ENCODE measurements at regions not wholly inside any gene's neighbourhood (a gene's known extent, or its start where the extent isn't known, plus 50 kb on each side); places are given as distances from the start of the nearest gene placed in this dataset.

GRCh38 chr3:141418751-141419150 is 50.4 kb downstream of the ZBTB38 start:
- ATAC-seq (no peak), DNase-seq (no peak)
- Mint-ChIP-seq H3K4me3 (no peak overlapping the region), H3K4me1 (peaks cover 54% of the 10 kb centered on the region), H3K27me3 (no peaks in the 10 kb centered on the region), H3K9me3 (peaks cover 7 to 10% of the 10 kb centered on the region in 2 donors), H3K27ac (no peak overlapping the region)

- no peak overlapping the region for H3K27ac Mint-ChIP-seq
- no peak for ATAC-seq
- H3K9me3 Mint-ChIP-seq, result peaks cover 7 to 10% of the 10 kb centered on the region in 2 donors
- no peak for DNase-seq
- no peaks in the 10 kb centered on the region for H3K27me3 Mint-ChIP-seq
- no peak overlapping the region for H3K4me3 Mint-ChIP-seq
- peaks cover 42% of the 10 kb centered on the region for H3K4me1 Mint-ChIP-seq
Measured at GRCh38 chr3:141419946-141420345, 51.6 kb downstream of the ZBTB38 start.

DNA sequence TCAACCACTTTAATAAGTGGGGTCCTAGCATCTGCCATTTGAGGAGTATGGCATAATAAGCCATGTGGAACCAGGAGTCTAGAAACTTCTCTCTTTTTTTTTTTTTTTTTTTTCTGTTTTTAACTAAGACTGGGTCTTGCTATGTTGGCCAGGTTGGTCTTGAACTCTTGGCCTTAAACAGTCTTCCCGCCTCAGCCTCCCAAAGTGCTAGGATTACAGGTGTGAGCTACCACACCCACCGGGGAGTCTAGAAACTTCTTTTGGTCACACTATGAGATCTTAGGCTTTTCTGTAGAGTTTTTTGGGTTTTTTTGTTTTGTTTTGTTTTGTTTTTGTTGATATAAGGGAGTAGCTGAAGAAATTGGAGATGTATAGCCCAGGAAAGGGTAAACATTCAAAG is 52.9 kb downstream of the ZBTB38 start:
- H3K4me1 Mint-ChIP-seq, result peaks cover 45% of the 10 kb centered on the region

GRCh38 chr3:141421639-141422319 is 53.5 kb downstream of the ZBTB38 start:
- DNase-seq (no peak), ATAC-seq (no peak)
- H3K9me3 Mint-ChIP-seq, result peaks cover 7 to 10% of the 10 kb centered on the region in 2 donors
- no peaks in the 10 kb centered on the region for H3K27me3 Mint-ChIP-seq
- no peak overlapping the region for H3K27ac Mint-ChIP-seq
- H3K4me1 Mint-ChIP-seq, result peaks cover 43% of the 10 kb centered on the region
- H3K4me3 Mint-ChIP-seq, result no peak overlapping the region

More for the DNA sequence above, 52.9 kb downstream of the ZBTB38 start:
- ATAC-seq (no peak), DNase-seq (no peak)
- H3K27me3 Mint-ChIP-seq, result no peaks in the 10 kb centered on the region
- H3K4me3 Mint-ChIP-seq, result no peak overlapping the region
- H3K9me3 Mint-ChIP-seq, result peaks cover 7 to 10% of the 10 kb centered on the region in 2 donors
- H3K27ac Mint-ChIP-seq, result no peak overlapping the region

DNA sequence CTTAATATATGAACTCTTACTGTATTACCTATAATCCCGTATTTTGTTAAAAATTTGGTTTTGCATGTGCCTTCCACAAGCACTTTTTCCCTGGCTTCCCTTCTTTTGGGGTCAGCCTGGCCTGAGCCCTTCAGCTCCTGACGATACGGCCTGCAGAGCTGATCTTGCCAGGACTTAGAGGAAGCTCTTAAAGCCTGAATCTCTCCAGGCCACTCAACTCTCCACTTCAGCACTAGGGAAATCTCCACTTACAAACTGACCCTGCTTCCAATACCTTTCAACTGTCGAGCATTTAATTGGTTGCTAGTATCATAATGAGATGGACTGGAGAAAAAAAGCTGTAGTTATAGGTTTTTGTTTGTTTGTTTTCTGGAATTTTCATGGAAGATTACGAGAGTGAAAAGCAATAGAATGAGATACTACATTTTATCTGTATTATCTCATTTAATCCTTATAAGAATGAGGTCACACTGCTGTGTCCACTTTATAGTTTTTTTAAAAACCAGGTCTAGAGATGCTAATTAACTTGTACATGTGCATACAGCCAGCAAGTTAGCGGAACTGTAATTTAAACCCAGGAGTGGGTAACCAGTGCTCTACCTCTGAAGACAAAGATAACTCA is 54.8 kb downstream of the ZBTB38 start:
- Mint-ChIP-seq H3K4me1 (peaks cover 48% of the 10 kb centered on the region), H3K4me3 (no peak overlapping the region), H3K27me3 (no peaks in the 10 kb centered on the region), H3K27ac (no peak overlapping the region), H3K9me3 (peaks cover 7 to 10% of the 10 kb centered on the region in 2 donors)
- DNase-seq, result no peak
- ATAC-seq, result no peak

GRCh38 chr3:141425523-141426233 is 57.4 kb downstream of the ZBTB38 start:
- ATAC-seq, result peak; percentile 57

GRCh38 chr3:141426404-141427034 is 58.2 kb downstream of the ZBTB38 start:
- DNase-seq (no peak), ATAC-seq (no peak)
- H3K9me3 Mint-ChIP-seq, result no peaks in the 10 kb centered on the region
- peak overlapping the region in 1 of 2 donors; percentile 8 for H3K27ac Mint-ChIP-seq
- H3K4me3 Mint-ChIP-seq, result no peak overlapping the region
- H3K4me1 Mint-ChIP-seq, result peaks cover 35% of the 10 kb centered on the region
- no peaks in the 10 kb centered on the region for H3K27me3 Mint-ChIP-seq

More at GRCh38 chr3:141425523-141426233, 57.4 kb downstream of the ZBTB38 start:
- Mint-ChIP-seq H3K9me3 (no peaks in the 10 kb centered on the region), H3K27ac (peak overlapping the region in 1 of 2 donors; percentile 19), H3K4me1 (peaks cover 38% of the 10 kb centered on the region), H3K4me3 (no peak overlapping the region), H3K27me3 (no peaks in the 10 kb centered on the region)
- DNase-seq, result no peak

DNA sequence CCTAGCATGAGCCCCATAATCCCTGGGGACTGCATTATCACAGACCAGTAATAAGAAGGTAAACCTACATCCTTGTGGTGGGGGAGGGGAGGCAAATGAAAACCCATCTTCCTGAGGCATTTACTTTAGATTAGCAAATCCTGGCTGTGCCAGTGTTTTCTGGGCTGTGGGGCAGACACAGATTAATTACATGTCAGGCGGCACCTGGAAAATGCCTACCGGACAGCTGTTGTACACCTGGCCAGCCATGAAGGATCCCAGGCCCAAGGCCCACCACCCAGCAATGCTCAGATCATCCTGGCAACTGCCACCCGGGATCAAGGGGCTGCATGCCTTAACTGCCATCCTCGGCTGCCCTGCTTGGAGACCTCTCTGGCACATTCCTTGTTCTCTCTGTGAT is 59.1 kb upstream of the RASA2 start:
- DNase-seq (no peak), ATAC-seq (no peak)
- Mint-ChIP-seq H3K4me1 (peaks cover 27% of the 10 kb centered on the region), H3K9me3 (no peaks in the 10 kb centered on the region), H3K4me3 (no peak overlapping the region), H3K27me3 (no peaks in the 10 kb centered on the region), H3K27ac (no peak overlapping the region)

DNA sequence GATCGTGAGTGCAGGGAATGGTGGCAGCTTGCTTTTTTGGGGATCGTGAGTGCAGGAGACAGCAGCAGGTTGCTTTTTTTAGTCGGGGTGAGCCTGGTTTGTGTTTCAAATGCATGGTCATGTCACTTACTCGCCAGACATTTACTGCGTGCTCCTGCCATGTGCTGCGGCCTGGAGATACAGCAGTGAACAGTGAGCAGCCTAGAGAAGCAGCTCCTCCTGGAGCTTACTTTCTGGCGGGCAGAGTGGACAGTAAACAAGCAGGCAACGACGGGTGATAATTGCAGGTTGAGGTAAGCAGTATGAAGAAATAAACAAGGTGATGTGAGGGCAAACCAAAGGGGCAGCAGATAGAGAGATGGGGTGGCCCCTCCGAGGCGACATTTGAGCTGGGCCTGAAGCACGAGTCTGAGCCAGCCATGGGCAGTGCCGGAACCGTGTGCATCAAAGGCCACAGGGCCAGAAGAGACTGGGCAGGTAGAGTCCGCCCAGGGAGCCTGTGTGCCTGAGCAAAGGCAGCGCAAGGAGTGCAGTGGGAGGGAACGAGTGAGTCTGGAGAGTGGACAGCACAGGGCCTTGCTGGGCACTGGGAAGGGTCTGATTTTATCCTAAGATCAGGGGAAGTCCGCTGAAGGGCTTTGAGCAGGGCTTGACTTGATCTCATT is 57.3 kb upstream of the RASA2 start:
- no peaks in the 10 kb centered on the region for H3K27me3 Mint-ChIP-seq
- peaks cover 35% of the 10 kb centered on the region for H3K4me1 Mint-ChIP-seq
- ATAC-seq (no peak), DNase-seq (no peak)
- H3K4me3 Mint-ChIP-seq, result no peak overlapping the region
- no peaks in the 10 kb centered on the region for H3K9me3 Mint-ChIP-seq
- peak overlapping the region in 1 of 2 donors; percentile 11 for H3K27ac Mint-ChIP-seq

- Mint-ChIP-seq H3K4me3 (no peak overlapping the region), H3K27me3 (no peaks in the 10 kb centered on the region), H3K27ac (no peak overlapping the region), H3K9me3 (no peaks in the 10 kb centered on the region), H3K4me1 (peaks cover 32% of the 10 kb centered on the region)
- no peak for ATAC-seq
- DNase-seq, result no peak
Measured at GRCh38 chr3:141430316-141430715, 56.5 kb upstream of the RASA2 start.

GRCh38 chr3:141431411-141432378 is 55.1 kb upstream of the RASA2 start:
- Mint-ChIP-seq H3K27me3 (no peaks in the 10 kb centered on the region), H3K4me3 (no peak overlapping the region), H3K4me1 (peaks cover 20% of the 10 kb centered on the region)

DNA sequence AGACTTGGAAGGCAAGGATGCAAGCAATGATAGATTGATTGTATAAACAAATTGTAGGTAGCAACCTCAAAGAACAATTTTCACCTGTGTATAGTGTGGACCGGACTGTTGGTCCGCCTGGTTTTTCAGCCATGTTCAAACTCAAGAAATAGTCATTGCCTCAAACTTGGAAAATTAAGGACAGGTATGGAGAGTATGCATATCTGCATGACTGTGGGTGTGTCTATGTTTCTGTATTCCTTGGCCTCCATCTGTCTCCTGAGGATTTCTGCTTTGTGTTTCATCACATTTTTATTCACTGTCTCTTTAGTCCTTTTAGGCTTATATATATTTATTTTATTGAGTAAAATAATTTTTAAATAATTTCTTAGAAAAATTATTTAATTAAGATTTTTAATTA is 53.9 kb upstream of the RASA2 start:
- peaks cover 15% of the 10 kb centered on the region for H3K4me1 Mint-ChIP-seq
- no peak overlapping the region for H3K4me3 Mint-ChIP-seq
- H3K27ac Mint-ChIP-seq, result no peak overlapping the region
- H3K27me3 Mint-ChIP-seq, result no peaks in the 10 kb centered on the region
- ATAC-seq (no peak), DNase-seq (no peak)
- no peaks in the 10 kb centered on the region for H3K9me3 Mint-ChIP-seq

More at GRCh38 chr3:141431411-141432378, 55.1 kb upstream of the RASA2 start:
- peak overlapping the region in 1 of 2 donors; percentile 43 for H3K27ac Mint-ChIP-seq
- ATAC-seq, result no peak
- no peak for DNase-seq
- H3K9me3 Mint-ChIP-seq, result no peaks in the 10 kb centered on the region

- no peak for DNase-seq
- Mint-ChIP-seq H3K9me3 (no peaks in the 10 kb centered on the region), H3K4me1 (peaks cover 13% of the 10 kb centered on the region), H3K4me3 (no peak overlapping the region), H3K27ac (no peak overlapping the region), H3K27me3 (no peaks in the 10 kb centered on the region)
- no peak for ATAC-seq
Measured at GRCh38 chr3:141434255-141434654, 52.6 kb upstream of the RASA2 start.

DNA sequence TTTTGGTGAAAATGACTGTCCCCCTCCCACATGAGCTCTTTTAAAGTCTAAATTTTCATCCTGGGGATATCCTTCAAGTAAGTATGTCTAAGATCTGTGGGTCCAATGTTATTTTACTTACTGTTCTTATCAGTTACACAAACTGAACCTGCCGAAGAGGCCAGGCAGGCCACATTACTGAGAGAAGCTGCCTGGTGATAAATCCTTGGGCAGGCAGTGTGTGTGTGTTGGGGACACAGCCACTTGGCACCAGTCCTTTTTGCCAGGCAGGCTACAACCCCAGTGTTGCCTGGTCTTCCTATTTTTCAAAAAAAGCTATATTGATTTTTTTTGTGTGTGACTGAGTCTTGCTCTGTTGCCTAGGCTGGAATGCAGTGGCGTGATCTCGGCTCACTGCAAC is 50.6 kb upstream of the RASA2 start:
- H3K9me3 Mint-ChIP-seq, result no peaks in the 10 kb centered on the region
- DNase-seq, result no peak
- peaks cover 26% of the 10 kb centered on the region for H3K4me1 Mint-ChIP-seq
- no peak for ATAC-seq
- no peaks in the 10 kb centered on the region for H3K27me3 Mint-ChIP-seq
- H3K27ac Mint-ChIP-seq, result no peak overlapping the region
- H3K4me3 Mint-ChIP-seq, result no peak overlapping the region
